GM21390 (cell line): ENCODE measurements at regions not wholly inside any gene's neighbourhood (a gene's known extent, or its start where the extent isn't known, plus 50 kb on each side); places are given as distances from the start of the nearest gene placed in this dataset.
"Not testable (repeated sequence)": the region's sequence is repeated elsewhere in the genome, so short reads cannot be mapped to it uniquely, and the experiment has no call there.

Experiments used
- ATAC-seq: cut with Tn5 transposase; IDR thresholded peaks from one replicate; pipeline ENCODE4 v1.9.1; 2021; ENCODE audit not compliant: unreplicated experiment

DNA sequence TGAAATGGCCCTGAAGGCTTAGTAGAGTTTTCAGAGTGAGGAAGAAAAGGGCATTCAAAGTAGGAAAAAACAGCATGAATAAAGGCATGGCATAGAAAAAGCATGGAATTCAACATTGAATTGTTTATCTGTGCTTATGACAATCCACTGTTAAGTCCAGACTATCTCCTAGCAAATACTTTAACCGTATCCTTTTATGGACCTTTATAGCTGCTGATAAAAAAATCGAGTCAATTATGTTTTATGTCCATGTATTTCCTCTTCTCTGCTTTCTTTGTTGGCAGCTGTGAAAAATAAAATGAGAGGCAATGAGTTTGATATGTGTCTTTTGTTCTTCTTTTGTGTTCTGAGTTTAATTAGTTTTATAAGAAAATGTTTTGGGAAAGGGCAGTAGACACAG lies 70.4 kb downstream of the TDRD15 start:
- no peak for ATAC-seq

GRCh38 chr2:21194858-21195271 lies 71.1 kb downstream of the TDRD15 start:
- no peak for ATAC-seq

DNA sequence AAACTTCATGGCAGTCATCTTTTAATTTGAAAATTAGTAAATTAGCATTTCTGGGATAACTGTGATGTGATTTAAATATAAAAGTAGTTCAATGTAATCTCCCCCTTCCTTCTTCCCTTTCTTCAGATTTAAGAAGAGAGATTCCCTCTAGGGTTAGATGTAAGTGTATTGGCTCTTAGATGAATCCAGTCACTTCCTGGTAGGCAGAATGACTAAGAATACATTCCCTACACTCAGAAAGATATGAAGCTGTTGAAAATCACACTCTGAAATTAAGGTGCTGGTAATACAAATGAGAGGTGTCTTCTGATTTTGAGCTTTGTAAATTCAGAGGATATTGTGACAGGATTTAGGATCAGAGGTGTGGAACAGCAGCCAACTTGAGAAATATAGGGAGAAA lies 71.6 kb downstream of the TDRD15 start:
- ATAC-seq, result no peak

DNA sequence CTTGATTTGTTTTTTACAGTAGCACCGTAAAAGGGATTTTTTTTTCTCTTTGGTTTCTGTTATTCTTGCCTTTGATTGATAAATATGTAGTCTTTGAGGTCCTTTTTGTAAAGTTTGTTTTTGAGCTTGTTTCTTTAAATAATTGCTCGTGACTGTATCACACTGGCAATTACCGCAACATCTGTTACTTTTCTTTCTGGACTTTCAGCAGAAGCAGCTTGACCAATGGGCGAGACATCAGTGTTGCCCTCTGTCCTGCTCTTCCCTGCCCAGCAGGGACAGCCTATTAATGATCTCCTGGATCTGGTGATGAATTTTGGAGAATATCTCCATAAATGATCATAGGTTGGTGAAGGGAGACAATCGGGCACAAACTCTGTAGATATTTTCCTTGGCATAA lies 74.9 kb downstream of the TDRD15 start:
- no peak for ATAC-seq

DNA sequence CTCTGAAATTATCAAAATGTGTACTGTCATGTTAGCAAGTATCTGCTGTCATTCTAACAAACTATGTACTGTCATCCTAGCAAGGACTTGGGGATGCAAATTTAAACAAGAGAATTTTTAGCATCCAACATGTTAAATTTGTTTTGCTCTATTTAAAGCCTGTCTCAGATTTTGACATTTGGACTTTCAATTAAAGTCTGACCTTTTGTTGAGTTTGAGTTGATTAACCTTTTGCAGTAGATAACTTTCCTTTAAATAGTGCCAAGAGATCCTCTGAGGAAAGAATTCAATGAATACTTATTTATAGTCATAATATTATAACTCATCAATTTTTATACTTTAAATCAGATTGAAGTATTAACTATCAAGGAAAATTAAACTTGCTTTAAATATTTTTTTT lies 80.2 kb downstream of the TDRD15 start:
- no peak for ATAC-seq

- ATAC-seq, result not testable (repeated sequence)
Observed at GRCh38 chr2:21214085-21214484, 90.3 kb downstream of the TDRD15 start.

DNA sequence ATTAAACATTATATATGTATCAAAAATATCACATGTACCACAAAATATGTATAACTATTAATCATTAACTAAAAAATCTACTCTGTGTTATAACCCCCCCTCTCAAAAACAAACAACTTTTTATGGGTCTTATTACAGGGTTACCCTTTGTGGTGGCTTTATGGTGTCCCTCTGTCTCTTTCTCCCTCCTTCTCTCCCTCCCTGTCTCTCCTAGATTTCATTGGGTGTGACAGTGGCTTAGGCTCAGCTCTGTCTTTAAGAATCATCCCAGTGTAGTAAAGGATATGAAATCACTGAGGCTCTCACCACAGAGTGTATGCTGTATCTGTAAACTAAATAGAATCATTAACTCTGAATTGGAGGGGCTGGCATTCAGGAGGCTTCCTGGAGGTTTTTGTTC lies 93.7 kb downstream of the TDRD15 start:
- no peak for ATAC-seq

GRCh38 chr2:21220930-21221329 lies 97.2 kb downstream of the TDRD15 start:
- ATAC-seq, result no peak

- no peak for ATAC-seq
Observed at GRCh38 chr2:21223618-21224017, 99.8 kb downstream of the TDRD15 start.

- no peak for ATAC-seq
Observed at GRCh38 chr2:21228041-21228895, 104.5 kb downstream of the TDRD15 start.

DNA sequence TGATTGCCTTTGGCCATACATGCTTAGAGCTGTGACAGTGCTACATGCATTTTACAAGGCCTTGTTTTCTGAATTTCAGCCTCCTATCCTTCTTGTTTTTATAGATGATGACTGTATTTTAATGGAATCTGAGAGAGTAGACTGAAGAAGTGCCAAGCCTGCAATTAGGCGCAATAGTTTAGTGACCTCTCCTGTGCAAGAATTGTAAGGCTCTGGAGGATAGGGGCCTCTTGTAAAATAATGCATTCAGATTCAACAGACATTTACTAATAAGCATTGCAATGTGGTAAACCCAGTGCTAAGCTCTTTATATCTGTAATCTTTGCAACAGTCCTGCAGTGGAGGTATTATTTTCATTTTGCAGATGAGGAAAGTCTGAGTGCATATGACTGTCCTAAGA lies 105.5 kb downstream of the TDRD15 start:
- ATAC-seq, result no peak

DNA sequence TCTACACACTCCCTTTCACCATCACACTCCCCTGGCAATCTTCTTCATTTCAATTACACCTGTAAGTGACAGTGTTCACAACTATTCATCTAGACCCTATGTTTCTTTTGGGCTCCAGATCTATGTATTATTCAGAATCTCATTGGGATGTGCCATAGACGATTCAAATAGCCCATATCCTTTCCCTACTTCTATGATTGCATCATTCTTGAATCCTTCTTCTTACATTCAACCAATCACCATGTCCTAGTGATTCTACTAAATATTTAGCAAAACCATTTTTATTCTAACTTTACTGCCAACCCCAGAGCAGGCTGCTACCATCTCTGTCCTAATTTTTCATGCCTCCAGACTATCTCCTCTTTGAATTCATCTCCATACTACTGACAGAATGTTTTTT lies 106.4 kb downstream of the TDRD15 start:
- no peak for ATAC-seq

DNA sequence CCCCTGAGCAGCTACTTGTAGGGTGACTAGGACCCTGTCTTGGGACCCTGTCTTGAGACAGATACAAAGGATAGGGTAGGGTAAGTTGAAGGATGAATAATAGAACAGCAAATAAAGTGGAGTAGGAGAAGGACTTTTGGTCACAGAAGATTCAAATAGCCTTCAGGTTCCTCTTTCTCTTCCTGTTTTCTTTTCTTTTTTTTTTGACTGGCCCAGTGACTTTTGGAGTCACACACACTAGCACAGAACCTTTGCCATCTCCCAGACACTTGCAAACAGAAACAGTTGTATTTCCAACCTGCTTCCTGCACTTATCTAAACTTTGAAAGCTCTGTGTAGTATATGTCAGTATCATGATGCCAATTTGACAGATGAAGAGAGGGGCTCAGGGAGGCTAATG lies 108.2 kb downstream of the TDRD15 start:
- ATAC-seq, result no peak

- ATAC-seq, result no peak
Observed at GRCh38 chr2:21233194-21233593, 109.4 kb downstream of the TDRD15 start.

DNA sequence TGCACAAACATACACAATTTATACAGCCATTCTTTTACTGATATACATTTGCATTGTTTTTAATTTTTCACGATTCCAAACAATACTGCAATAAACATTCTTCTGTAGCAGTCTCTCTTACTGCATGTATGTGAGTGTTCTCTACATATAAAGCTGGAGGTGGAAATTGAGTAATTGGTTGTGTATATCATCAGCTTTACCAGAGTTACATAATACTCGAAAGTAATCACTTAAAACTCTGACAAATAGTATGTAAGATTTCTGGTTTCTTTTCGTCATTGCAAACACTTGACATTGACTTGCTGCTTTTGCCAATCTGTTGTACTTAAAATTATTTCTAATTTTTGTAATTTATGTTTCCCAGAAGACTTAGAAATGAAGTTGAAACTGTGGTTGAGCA lies 110.2 kb downstream of the TDRD15 start:
- no peak for ATAC-seq

DNA sequence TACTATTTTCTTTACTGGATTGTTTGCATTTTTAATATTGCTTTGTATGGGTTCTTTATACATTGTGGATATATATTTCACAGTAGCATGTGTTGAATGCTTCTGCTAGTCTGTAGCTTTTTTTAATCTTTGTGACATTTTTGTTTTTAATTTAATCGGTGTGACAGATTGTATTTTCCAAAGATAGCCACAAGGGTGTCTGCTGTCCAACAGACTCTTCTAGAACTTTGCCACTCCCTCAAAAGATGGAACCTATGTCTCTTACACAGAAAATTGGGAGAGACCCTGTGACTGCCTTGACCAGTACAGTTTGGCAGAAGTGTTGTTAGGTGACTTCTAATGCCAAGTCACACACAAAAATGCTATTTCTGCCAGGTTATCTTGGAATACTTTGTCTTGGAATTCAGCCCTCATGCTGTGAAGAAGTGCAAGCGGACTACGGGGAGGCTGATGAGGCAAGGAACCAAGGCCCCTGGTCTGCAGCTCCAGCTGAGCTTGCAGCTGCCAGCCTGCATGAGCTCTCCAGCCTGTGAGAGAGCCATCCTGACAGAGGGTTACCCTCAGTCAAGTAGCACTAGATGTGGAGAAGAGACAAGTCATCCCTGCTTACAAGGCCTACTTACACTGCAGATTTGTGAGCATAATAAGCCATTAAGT lies 110.8 kb downstream of the TDRD15 start:
- no peak for ATAC-seq

DNA sequence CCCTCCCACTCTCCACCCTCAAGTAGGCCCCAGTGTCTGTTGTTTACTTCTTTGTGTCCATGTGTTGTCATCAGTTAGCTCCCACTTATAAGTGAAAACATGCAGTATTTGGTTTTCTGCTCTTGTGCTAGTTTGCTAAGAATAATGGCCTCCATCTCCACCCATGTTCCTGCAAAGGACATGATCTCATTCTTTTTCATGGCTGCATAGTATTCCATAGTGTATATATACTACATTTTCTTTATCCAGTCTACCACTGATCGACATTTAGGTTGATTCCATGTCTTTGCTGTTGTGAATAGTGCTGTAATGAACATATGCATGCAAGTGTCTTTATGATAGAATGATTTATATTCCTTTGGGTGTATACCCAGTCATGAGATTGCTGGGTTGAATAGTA lies 116.0 kb downstream of the TDRD15 start:
- not testable (repeated sequence) for ATAC-seq

GRCh38 chr2:21244161-21244560 lies 120.4 kb downstream of the TDRD15 start:
- ATAC-seq, result no peak

GRCh38 chr2:21245565-21245964 lies 121.8 kb downstream of the TDRD15 start:
- no peak for ATAC-seq

DNA sequence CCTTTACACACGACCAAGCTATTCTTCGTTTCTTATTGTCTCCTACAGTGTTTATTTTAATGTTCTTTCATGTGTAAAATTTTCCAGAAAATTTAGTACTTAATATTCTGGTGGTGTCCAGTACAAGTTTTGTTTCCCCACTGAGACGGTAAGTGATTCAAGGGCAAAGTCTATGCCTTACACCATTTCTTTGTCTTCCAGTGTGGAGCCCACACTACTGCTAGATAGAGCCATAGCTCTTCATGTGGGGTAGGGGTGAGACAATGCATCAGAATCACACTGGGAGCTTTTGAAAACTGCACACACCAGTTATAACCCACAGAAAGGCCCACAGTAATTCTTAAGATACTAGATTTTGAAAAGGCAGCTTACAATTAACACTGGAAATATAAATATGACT lies 125.6 kb downstream of the TDRD15 start:
- no peak for ATAC-seq

DNA sequence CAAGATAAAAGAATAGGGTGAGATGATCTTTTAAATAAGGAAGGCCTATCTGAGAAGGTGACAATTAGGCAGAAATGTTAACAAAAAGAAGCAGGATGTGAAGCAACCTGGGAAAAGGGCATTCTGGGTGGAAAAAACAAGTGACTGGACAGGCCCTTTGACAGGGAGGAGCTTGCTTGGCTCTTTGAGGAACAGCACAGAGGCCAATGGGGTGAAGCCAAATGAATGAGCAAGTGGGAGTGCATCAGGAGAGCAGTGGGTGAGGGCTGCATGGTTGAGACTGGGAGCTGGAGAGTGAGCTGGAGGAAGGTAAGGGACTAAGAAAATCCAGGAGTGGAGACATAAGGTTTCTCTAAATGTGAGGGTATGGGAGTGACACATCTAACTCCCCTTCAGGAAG lies 126.9 kb downstream of the TDRD15 start:
- ATAC-seq, result no peak

GRCh38 chr2:21251216-21251980 lies 127.6 kb downstream of the TDRD15 start:
- no peak for ATAC-seq
